ENCODE measurements at regions not wholly inside any gene's neighbourhood (a gene's known extent, or its start where the extent isn't known, plus 50 kb on each side); places are given as distances from the start of the nearest gene placed in this dataset.

DNA sequence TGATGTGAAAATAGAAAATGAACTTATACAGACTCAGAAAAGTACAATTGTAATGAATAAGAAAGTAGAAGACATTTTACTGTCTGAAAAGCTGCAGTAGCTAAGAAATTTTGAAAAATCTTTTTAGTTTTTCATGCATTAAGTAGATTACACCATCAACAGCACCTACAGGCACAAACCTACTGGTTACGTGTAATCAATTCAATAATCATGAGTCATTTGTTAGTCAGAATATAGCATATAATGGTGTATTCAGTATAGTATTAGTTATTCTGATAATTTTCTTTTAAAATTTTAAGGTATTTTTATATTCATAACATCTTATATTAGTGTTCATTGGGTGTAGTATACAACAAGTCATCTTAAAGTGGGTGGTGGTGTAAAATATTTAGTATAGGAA lies 550.5 kb upstream of the GBE1 start:
- TF ChIP-seq SIN3A (IDR thresholded peaks at IDR 0.05; ENCODE audit: borderline replicate concordance, insufficient read depth, low read length): no peak
- TF ChIP-seq, protein P1, sequence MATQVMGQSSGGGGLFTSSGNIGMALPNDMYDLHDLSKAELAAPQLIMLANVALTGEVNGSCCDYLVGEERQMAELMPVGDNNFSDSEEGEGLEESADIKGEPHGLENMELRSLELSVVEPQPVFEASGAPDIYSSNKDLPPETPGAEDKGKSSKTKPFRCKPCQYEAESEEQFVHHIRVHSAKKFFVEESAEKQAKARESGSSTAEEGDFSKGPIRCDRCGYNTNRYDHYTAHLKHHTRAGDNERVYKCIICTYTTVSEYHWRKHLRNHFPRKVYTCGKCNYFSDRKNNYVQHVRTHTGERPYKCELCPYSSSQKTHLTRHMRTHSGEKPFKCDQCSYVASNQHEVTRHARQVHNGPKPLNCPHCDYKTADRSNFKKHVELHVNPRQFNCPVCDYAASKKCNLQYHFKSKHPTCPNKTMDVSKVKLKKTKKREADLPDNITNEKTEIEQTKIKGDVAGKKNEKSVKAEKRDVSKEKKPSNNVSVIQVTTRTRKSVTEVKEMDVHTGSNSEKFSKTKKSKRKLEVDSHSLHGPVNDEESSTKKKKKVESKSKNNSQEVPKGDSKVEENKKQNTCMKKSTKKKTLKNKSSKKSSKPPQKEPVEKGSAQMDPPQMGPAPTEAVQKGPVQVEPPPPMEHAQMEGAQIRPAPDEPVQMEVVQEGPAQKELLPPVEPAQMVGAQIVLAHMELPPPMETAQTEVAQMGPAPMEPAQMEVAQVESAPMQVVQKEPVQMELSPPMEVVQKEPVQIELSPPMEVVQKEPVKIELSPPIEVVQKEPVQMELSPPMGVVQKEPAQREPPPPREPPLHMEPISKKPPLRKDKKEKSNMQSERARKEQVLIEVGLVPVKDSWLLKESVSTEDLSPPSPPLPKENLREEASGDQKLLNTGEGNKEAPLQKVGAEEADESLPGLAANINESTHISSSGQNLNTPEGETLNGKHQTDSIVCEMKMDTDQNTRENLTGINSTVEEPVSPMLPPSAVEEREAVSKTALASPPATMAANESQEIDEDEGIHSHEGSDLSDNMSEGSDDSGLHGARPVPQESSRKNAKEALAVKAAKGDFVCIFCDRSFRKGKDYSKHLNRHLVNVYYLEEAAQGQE (IDR thresholded peaks at IDR 0.05; ENCODE audit: insufficient read depth in 1 of 2, low read depth in 2 of 2, low read length in 2 of 2): no peak
- TF ChIP-seq FOXP2 (optimal IDR thresholded peaks at IDR 0.05; ENCODE audit: borderline replicate concordance, extremely low read depth, extremely low read length, insufficient read depth): no peak
- TF ChIP-seq POLR2AphosphoS5 (IDR thresholded peaks at IDR 0.05; ENCODE audit: low read depth, low read length): no peak
- TF ChIP-seq TAF1 (IDR thresholded peaks at IDR 0.05; ENCODE audit: borderline replicate concordance, insufficient read depth, low read length): no peak

DNA sequence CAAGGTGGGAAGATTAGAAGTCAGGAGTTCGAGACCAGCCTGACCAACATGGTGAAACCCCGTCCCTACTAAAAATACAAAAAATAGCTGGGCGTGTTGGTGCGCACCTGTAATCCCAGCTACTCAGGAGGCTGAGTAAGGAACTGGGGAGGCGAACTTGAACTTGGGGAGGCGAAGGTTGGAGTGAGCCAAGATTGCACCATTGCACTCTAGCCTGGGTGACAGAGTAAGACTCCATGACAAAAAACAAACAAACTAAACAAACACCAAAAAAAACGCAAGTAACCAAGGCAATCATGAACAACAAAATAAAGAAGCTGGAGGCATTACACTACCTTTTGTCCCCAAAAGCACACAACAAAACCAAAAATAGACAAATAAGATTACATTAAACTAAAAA lies 547.3 kb upstream of the GBE1 start:
- TF ChIP-seq FOXP2 (optimal IDR thresholded peaks at IDR 0.05; ENCODE audit: borderline replicate concordance, extremely low read depth, extremely low read length, insufficient read depth): no peak
- no peak for TF ChIP-seq SIN3A (IDR thresholded peaks at IDR 0.05; ENCODE audit: borderline replicate concordance, insufficient read depth, low read length)
- TF ChIP-seq, protein P1 (IDR thresholded peaks at IDR 0.05; ENCODE audit: insufficient read depth in 1 of 2, low read depth in 2 of 2, low read length in 2 of 2): no peak
- no peak for TF ChIP-seq POLR2AphosphoS5 (IDR thresholded peaks at IDR 0.05; ENCODE audit: low read depth, low read length)
- no peak for TF ChIP-seq TAF1 (IDR thresholded peaks at IDR 0.05; ENCODE audit: borderline replicate concordance, insufficient read depth, low read length)

DNA sequence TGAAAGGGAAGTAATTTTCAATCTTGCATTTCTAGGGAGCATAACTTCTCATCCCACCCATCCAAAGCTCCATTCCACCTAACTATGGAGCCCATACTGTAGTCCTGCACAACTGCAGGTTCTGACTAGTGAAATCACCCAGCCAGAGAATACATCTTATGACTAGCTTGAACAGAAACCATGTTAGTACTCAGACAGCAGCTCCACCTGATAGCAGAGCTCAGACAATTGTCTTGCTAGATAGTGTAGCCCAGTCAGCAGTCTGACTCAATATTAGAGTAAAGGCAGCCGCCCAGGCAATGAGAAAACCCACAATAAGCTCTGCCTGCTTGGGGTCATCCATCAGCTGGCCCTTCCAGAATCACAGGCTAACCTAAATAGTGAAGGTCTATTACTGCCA lies 544.7 kb upstream of the GBE1 start:
- TF ChIP-seq SIN3A (IDR thresholded peaks at IDR 0.05; ENCODE audit: borderline replicate concordance, insufficient read depth, low read length) (no peak), TAF1 (IDR thresholded peaks at IDR 0.05; ENCODE audit: borderline replicate concordance, insufficient read depth, low read length) (no peak), POLR2AphosphoS5 (IDR thresholded peaks at IDR 0.05; ENCODE audit: low read depth, low read length) (no peak), FOXP2 (optimal IDR thresholded peaks at IDR 0.05; ENCODE audit: borderline replicate concordance, extremely low read depth, extremely low read length, insufficient read depth) (no peak)
- TF ChIP-seq, protein P1 (IDR thresholded peaks at IDR 0.05; ENCODE audit: insufficient read depth in 1 of 2, low read depth in 2 of 2, low read length in 2 of 2): no peak

DNA sequence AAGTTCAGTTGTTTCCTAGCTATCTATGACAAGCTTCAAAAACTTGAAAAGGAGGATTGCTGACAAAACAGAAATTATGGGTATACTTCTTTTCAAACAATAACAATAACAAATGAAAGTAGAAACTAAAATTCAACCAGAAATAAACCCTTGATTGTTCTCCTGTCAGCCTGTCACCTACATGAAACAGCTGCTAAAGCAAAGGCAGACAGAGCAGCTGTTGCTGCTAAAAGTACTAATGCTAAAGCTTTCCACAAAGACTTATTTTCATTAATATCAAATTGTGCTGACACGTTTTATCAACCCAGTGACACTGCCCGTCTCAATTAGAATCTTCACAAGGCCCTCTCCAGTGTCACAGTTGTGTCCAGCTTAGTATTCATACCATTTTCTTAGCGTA lies 533.2 kb upstream of the GBE1 start:
- TF ChIP-seq, protein P1 (IDR thresholded peaks at IDR 0.05; ENCODE audit: insufficient read depth in 1 of 2, low read depth in 2 of 2, low read length in 2 of 2): no peak
- TF ChIP-seq SIN3A (IDR thresholded peaks at IDR 0.05; ENCODE audit: borderline replicate concordance, insufficient read depth, low read length) (no peak), FOXP2 (optimal IDR thresholded peaks at IDR 0.05; ENCODE audit: borderline replicate concordance, extremely low read depth, extremely low read length, insufficient read depth) (no peak), TAF1 (IDR thresholded peaks at IDR 0.05; ENCODE audit: borderline replicate concordance, insufficient read depth, low read length) (no peak), POLR2AphosphoS5 (IDR thresholded peaks at IDR 0.05; ENCODE audit: low read depth, low read length) (no peak)

DNA sequence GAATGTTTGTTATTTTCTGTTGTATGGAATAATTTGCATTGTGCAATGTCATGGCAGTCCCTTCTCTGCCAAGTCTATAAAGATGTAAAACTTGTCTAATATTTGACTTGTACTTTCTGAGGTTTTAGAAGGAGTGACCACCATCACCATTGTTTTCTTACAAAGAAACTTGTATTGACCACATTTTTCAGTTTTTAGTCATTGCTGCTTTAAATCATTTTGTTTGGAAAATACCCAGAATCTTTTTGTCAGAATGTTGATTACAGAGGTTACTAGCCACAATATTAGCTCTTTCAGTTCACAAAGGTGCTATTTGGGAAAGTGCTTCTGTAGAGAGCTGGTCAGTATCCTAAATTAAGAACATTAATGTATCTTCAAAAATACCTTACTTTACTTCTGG lies 532.4 kb upstream of the GBE1 start:
- TF ChIP-seq TAF1 (IDR thresholded peaks at IDR 0.05; ENCODE audit: borderline replicate concordance, insufficient read depth, low read length) (no peak), FOXP2 (optimal IDR thresholded peaks at IDR 0.05; ENCODE audit: borderline replicate concordance, extremely low read depth, extremely low read length, insufficient read depth) (no peak), POLR2AphosphoS5 (IDR thresholded peaks at IDR 0.05; ENCODE audit: low read depth, low read length) (no peak), SIN3A (IDR thresholded peaks at IDR 0.05; ENCODE audit: borderline replicate concordance, insufficient read depth, low read length) (no peak)
- TF ChIP-seq, protein P1 (IDR thresholded peaks at IDR 0.05; ENCODE audit: insufficient read depth in 1 of 2, low read depth in 2 of 2, low read length in 2 of 2): no peak
